Nephron progenitor cell (in vitro differentiated cells): ENCODE measurements at regions not wholly inside any gene's neighbourhood (a gene's known extent, or its start where the extent isn't known, plus 50 kb on each side); places are given as distances from the start of the nearest gene placed in this dataset.

Source experiments
- DNase-seq: peaks from one replicate; pipeline ENCODE4 v3.0.0; 2021
- H3K27ac Mint-ChIP-seq: 2 replicates; pipeline ENCODE4 v1.8.0; 2021; ENCODE audit warnings: mild to moderate bottlenecking, moderate library complexity, mixed read lengths
- H3K27me3 Mint-ChIP-seq: 2 replicates; pipeline ENCODE4 v1.8.0; 2021; ENCODE audit warnings: mild to moderate bottlenecking, low read depth, mixed read lengths; ENCODE audit not compliant: poor library complexity
- H3K36me3 Mint-ChIP-seq: 2 replicates; pipeline ENCODE4 v1.8.0; 2021; ENCODE audit warnings: low read depth, mixed read lengths
- H3K4me1 Mint-ChIP-seq: 2 replicates; pipeline ENCODE4 v1.8.0; 2021; ENCODE audit warnings: mixed read lengths
- H3K4me3 Mint-ChIP-seq: 2 replicates; pipeline ENCODE4 v1.8.0; 2021; ENCODE audit warnings: mild to moderate bottlenecking, moderate library complexity, mixed read lengths
- H3K9me3 Mint-ChIP-seq: 2 replicates; pipeline ENCODE4 v1.8.0; 2021; ENCODE audit warnings: mild to moderate bottlenecking, moderate library complexity, mixed read lengths
- TF ChIP-seq, protein P1 (sequence below): fragments of 200-600 bp; sonication (generic); IDR thresholded peaks from 2 replicates; pipeline ENCODE4 v1.5.0; 2021; ENCODE audit warnings: antibody characterized with exemption

- no peak overlapping the region for H3K4me3 Mint-ChIP-seq
- H3K4me1 Mint-ChIP-seq, result peaks cover 10% of the 10 kb centered on the region
- H3K27me3 Mint-ChIP-seq, result no peaks in the 10 kb centered on the region
- H3K36me3 Mint-ChIP-seq, result no peaks in the 10 kb centered on the region
- no peaks in the 10 kb centered on the region for H3K9me3 Mint-ChIP-seq
- no peak overlapping the region for H3K27ac Mint-ChIP-seq
- TF ChIP-seq, protein P1, sequence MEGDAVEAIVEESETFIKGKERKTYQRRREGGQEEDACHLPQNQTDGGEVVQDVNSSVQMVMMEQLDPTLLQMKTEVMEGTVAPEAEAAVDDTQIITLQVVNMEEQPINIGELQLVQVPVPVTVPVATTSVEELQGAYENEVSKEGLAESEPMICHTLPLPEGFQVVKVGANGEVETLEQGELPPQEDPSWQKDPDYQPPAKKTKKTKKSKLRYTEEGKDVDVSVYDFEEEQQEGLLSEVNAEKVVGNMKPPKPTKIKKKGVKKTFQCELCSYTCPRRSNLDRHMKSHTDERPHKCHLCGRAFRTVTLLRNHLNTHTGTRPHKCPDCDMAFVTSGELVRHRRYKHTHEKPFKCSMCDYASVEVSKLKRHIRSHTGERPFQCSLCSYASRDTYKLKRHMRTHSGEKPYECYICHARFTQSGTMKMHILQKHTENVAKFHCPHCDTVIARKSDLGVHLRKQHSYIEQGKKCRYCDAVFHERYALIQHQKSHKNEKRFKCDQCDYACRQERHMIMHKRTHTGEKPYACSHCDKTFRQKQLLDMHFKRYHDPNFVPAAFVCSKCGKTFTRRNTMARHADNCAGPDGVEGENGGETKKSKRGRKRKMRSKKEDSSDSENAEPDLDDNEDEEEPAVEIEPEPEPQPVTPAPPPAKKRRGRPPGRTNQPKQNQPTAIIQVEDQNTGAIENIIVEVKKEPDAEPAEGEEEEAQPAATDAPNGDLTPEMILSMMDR, result no peak
- no peak for DNase-seq
Measured at GRCh38 chr1:239040523-239040922, 345.8 kb upstream of the CHRM3 start.

DNA sequence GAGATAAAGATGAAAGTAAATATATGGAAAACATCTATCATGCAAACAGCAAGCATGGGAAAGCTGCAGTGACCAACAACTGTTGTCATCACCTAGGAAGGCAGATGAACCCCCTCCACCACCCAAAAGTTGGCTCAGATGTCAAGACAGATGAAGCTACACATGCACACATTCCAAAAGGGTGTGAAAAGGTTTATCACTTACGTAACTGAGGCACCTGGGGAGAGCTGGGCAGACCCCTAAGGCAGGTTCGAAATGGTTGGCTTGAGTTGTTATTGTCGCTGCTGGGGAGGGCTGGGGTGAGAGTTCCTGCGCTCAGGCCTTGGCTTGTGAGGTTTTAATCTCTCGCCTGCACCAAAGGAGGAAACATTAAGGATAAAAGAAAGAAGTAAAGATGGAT is 355.1 kb upstream of the CHRM3 start:
- no peak for DNase-seq
- Mint-ChIP-seq H3K9me3 (no peaks in the 10 kb centered on the region), H3K27me3 (no peaks in the 10 kb centered on the region), H3K27ac (no peak overlapping the region), H3K4me1 (no peaks in the 10 kb centered on the region), H3K36me3 (no peaks in the 10 kb centered on the region), H3K4me3 (no peak overlapping the region)
- TF ChIP-seq, protein P1, result no peak

GRCh38 chr1:239025997-239026694 is 360.2 kb upstream of the CHRM3 start:
- Mint-ChIP-seq H3K4me1 (no peaks in the 10 kb centered on the region), H3K27me3 (no peaks in the 10 kb centered on the region), H3K27ac (no peak overlapping the region), H3K9me3 (no peaks in the 10 kb centered on the region), H3K4me3 (no peak overlapping the region), H3K36me3 (no peaks in the 10 kb centered on the region)
- TF ChIP-seq, protein P1, result no peak
- DNase-seq, result no peak

GRCh38 chr1:239025223-239025622 is 361.1 kb upstream of the CHRM3 start:
- TF ChIP-seq, protein P1, result no peak
- no peaks in the 10 kb centered on the region for H3K27me3 Mint-ChIP-seq
- no peak overlapping the region for H3K27ac Mint-ChIP-seq
- no peaks in the 10 kb centered on the region for H3K36me3 Mint-ChIP-seq
- H3K4me3 Mint-ChIP-seq, result no peak overlapping the region
- no peaks in the 10 kb centered on the region for H3K4me1 Mint-ChIP-seq
- no peak for DNase-seq
- no peaks in the 10 kb centered on the region for H3K9me3 Mint-ChIP-seq

DNA sequence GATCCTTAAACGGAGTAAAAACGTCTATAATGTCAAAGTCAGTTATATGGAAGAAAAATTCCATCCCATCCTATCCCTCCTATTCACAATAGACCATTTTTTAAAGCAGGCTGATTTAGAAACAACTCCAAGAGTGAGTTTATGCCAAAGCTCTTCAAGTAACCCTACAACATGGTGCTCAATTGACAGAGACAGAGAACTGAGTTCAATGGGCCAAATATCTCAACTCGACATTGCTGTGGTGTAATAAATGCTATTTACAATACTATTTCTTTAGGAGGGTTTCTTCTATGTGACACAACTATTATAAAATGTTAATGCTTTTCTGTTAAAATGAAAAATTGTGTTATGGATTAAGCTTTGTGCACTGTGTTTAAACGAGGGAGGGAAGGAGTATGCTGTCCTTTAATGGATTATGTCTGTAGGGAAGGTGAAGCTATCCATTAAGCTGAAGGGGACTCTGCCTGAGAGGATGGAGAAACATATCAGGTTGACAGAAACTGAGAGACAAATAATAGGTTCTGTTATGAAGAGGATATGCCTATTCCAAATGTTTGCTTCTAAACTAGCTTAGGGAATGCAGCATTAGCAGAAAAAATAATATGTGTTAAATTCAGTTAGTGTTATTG is 362.5 kb upstream of the CHRM3 start:
- TF ChIP-seq, protein P1, result no peak
- Mint-ChIP-seq H3K27ac (no peak overlapping the region), H3K4me1 (no peaks in the 10 kb centered on the region), H3K36me3 (no peaks in the 10 kb centered on the region), H3K27me3 (no peaks in the 10 kb centered on the region), H3K4me3 (no peak overlapping the region), H3K9me3 (no peaks in the 10 kb centered on the region)
- DNase-seq, result no peak

GRCh38 chr1:239016337-239016736 is 370.0 kb upstream of the CHRM3 start:
- H3K36me3 Mint-ChIP-seq, result no peaks in the 10 kb centered on the region
- H3K9me3 Mint-ChIP-seq, result no peaks in the 10 kb centered on the region
- DNase-seq, result no peak
- no peak overlapping the region for H3K27ac Mint-ChIP-seq
- TF ChIP-seq, protein P1, result no peak
- no peak overlapping the region for H3K4me3 Mint-ChIP-seq
- no peaks in the 10 kb centered on the region for H3K27me3 Mint-ChIP-seq
- no peaks in the 10 kb centered on the region for H3K4me1 Mint-ChIP-seq
